ENCODE measurements at regions not wholly inside any gene's neighbourhood (a gene's known extent, or its start where the extent isn't known, plus 50 kb on each side); places are given as distances from the start of the nearest gene placed in this dataset.

- H4K91ac ChIP-seq (ENCODE audit: low read depth, low read length), result no peak overlapping the region
- no peak overlapping the region for H4K12ac ChIP-seq (ENCODE audit: low read depth, low read length)
- no peak overlapping the region for H3K27ac ChIP-seq (ENCODE audit: low read depth, low read length)
- H2BK120ac ChIP-seq (ENCODE audit: insufficient read depth, low read length, poor library complexity), result no peak overlapping the region
- H3K4me1 ChIP-seq (ENCODE audit: control insufficient read depth in 1 of 2, insufficient read depth in 2 of 2, low read length in 2 of 2), result no peaks in the 10 kb centered on the region
- no peak overlapping the region for H2BK12ac ChIP-seq (ENCODE audit: low read length)
- no peak overlapping the region for H3K14ac ChIP-seq (ENCODE audit: low read length)
- no peak overlapping the region for H3K9ac ChIP-seq (ENCODE audit: low read length)
- WGBS (ENCODE audit: extremely low coverage, insufficient coverage, insufficient read length), result no CpG with 5 or more reads among the region's 4 CpGs
- no peaks in the 10 kb centered on the region for H3K9me3 ChIP-seq (ENCODE audit: insufficient read depth, low read depth, low read length)
- no peak overlapping the region for H4K8ac ChIP-seq (ENCODE audit: low read depth, low read length)
- no peaks in the 10 kb centered on the region for H3K27me3 ChIP-seq (ENCODE audit: insufficient read depth, low read length)
- H2BK5ac ChIP-seq (ENCODE audit: low read depth, low read length, poor library complexity), result no peak overlapping the region
- H3K4ac ChIP-seq (ENCODE audit: low read depth, low read length), result no peak overlapping the region
- H3K4me3 ChIP-seq (ENCODE audit: low read depth, low read length), result no peak overlapping the region
- H3K18ac ChIP-seq (ENCODE audit: low read length), result no peak overlapping the region
- H2AFZ ChIP-seq (ENCODE audit: insufficient read depth, low read length, poor library complexity), result no peak overlapping the region
- H3K79me1 ChIP-seq (ENCODE audit: low read length), result no peaks in the 10 kb centered on the region
- H3K23ac ChIP-seq (ENCODE audit: low read length), result no peak overlapping the region
- no peak overlapping the region for H3K4me2 ChIP-seq (ENCODE audit: low read length)
- no peak for DNase-seq
- H3K79me2 ChIP-seq (ENCODE audit: control insufficient read depth, insufficient read depth, low read length, poor library complexity), result no peaks in the 10 kb centered on the region
- H2AK5ac ChIP-seq (ENCODE audit: low read length), result no peak overlapping the region
- no peaks in the 10 kb centered on the region for H3K36me3 ChIP-seq (ENCODE audit: control insufficient read depth in 1 of 2, insufficient read depth in 2 of 2, low read length in 2 of 2)
Observed at GRCh38 chr6:115287467-115287866, 773.2 kb downstream of the FRK start.

GRCh38 chr6:115276881-115277565 is 783.7 kb downstream of the FRK start:
- Histone ChIP-seq H2AK5ac (ENCODE audit: low read length) (no peak overlapping the region), H3K4ac (ENCODE audit: low read depth, low read length) (no peak overlapping the region), H3K4me2 (ENCODE audit: low read length) (no peak overlapping the region), H3K18ac (ENCODE audit: low read length) (no peak overlapping the region), H4K8ac (ENCODE audit: low read depth, low read length) (no peak overlapping the region), H3K4me1 (ENCODE audit: control insufficient read depth in 1 of 2, insufficient read depth in 2 of 2, low read length in 2 of 2) (no peaks in the 10 kb centered on the region), H2BK120ac (ENCODE audit: insufficient read depth, low read length, poor library complexity) (no peak overlapping the region), H3K4me3 (ENCODE audit: low read depth, low read length) (no peak overlapping the region), H2BK12ac (ENCODE audit: low read length) (no peak overlapping the region), H3K79me1 (ENCODE audit: low read length) (no peaks in the 10 kb centered on the region), H3K79me2 (ENCODE audit: control insufficient read depth, insufficient read depth, low read length, poor library complexity) (no peaks in the 10 kb centered on the region), H3K14ac (ENCODE audit: low read length) (no peak overlapping the region), H3K9me3 (ENCODE audit: insufficient read depth, low read depth, low read length) (peaks cover 2% of the 10 kb centered on the region), H4K12ac (ENCODE audit: low read depth, low read length) (no peak overlapping the region), H3K23ac (ENCODE audit: low read length) (no peak overlapping the region), H2BK5ac (ENCODE audit: low read depth, low read length, poor library complexity) (no peak overlapping the region), H3K9ac (ENCODE audit: low read length) (no peak overlapping the region), H3K36me3 (ENCODE audit: control insufficient read depth in 1 of 2, insufficient read depth in 2 of 2, low read length in 2 of 2) (no peaks in the 10 kb centered on the region), H3K27me3 (ENCODE audit: insufficient read depth, low read length) (no peaks in the 10 kb centered on the region), H4K91ac (ENCODE audit: low read depth, low read length) (no peak overlapping the region), H3K27ac (ENCODE audit: low read depth, low read length) (no peak overlapping the region), H2AFZ (ENCODE audit: insufficient read depth, low read length, poor library complexity) (no peak overlapping the region)
- WGBS (ENCODE audit: extremely low coverage, insufficient coverage, insufficient read length), result no CpG with 5 or more reads among the region's 3 CpGs
- DNase-seq, result no peak

GRCh38 chr6:115272311-115272710 is 788.4 kb downstream of the FRK start:
- Histone ChIP-seq H4K8ac (ENCODE audit: low read depth, low read length) (no peak overlapping the region), H2BK12ac (ENCODE audit: low read length) (no peak overlapping the region), H3K27me3 (ENCODE audit: insufficient read depth, low read length) (no peaks in the 10 kb centered on the region), H3K18ac (ENCODE audit: low read length) (no peak overlapping the region), H3K9me3 (ENCODE audit: insufficient read depth, low read depth, low read length) (peaks cover 2% of the 10 kb centered on the region), H3K79me1 (ENCODE audit: low read length) (no peaks in the 10 kb centered on the region), H2BK120ac (ENCODE audit: insufficient read depth, low read length, poor library complexity) (no peak overlapping the region), H3K4me2 (ENCODE audit: low read length) (no peak overlapping the region), H2BK5ac (ENCODE audit: low read depth, low read length, poor library complexity) (no peak overlapping the region), H4K91ac (ENCODE audit: low read depth, low read length) (no peak overlapping the region), H3K36me3 (ENCODE audit: control insufficient read depth in 1 of 2, insufficient read depth in 2 of 2, low read length in 2 of 2) (no peaks in the 10 kb centered on the region), H3K4ac (ENCODE audit: low read depth, low read length) (no peak overlapping the region), H3K14ac (ENCODE audit: low read length) (no peak overlapping the region), H4K12ac (ENCODE audit: low read depth, low read length) (no peak overlapping the region), H3K4me1 (ENCODE audit: control insufficient read depth in 1 of 2, insufficient read depth in 2 of 2, low read length in 2 of 2) (no peaks in the 10 kb centered on the region), H2AK5ac (ENCODE audit: low read length) (no peak overlapping the region), H3K23ac (ENCODE audit: low read length) (no peak overlapping the region), H3K27ac (ENCODE audit: low read depth, low read length) (no peak overlapping the region), H3K9ac (ENCODE audit: low read length) (no peak overlapping the region), H2AFZ (ENCODE audit: insufficient read depth, low read length, poor library complexity) (no peak overlapping the region), H3K79me2 (ENCODE audit: control insufficient read depth, insufficient read depth, low read length, poor library complexity) (no peaks in the 10 kb centered on the region), H3K4me3 (ENCODE audit: low read depth, low read length) (no peak overlapping the region)
- no peak for DNase-seq

GRCh38 chr6:115271434-115271833 is 789.3 kb downstream of the FRK start:
- Histone ChIP-seq H4K12ac (ENCODE audit: low read depth, low read length) (no peak overlapping the region), H3K4me3 (ENCODE audit: low read depth, low read length) (no peak overlapping the region), H3K79me2 (ENCODE audit: control insufficient read depth, insufficient read depth, low read length, poor library complexity) (no peaks in the 10 kb centered on the region), H4K8ac (ENCODE audit: low read depth, low read length) (no peak overlapping the region), H3K9ac (ENCODE audit: low read length) (no peak overlapping the region), H3K4me2 (ENCODE audit: low read length) (no peak overlapping the region), H2AK5ac (ENCODE audit: low read length) (no peak overlapping the region), H3K4ac (ENCODE audit: low read depth, low read length) (no peak overlapping the region), H4K91ac (ENCODE audit: low read depth, low read length) (no peak overlapping the region), H3K27me3 (ENCODE audit: insufficient read depth, low read length) (no peaks in the 10 kb centered on the region), H3K9me3 (ENCODE audit: insufficient read depth, low read depth, low read length) (peaks cover 2% of the 10 kb centered on the region), H3K27ac (ENCODE audit: low read depth, low read length) (no peak overlapping the region), H3K36me3 (ENCODE audit: control insufficient read depth in 1 of 2, insufficient read depth in 2 of 2, low read length in 2 of 2) (no peaks in the 10 kb centered on the region), H2BK120ac (ENCODE audit: insufficient read depth, low read length, poor library complexity) (no peak overlapping the region), H3K14ac (ENCODE audit: low read length) (no peak overlapping the region), H3K18ac (ENCODE audit: low read length) (no peak overlapping the region), H3K4me1 (ENCODE audit: control insufficient read depth in 1 of 2, insufficient read depth in 2 of 2, low read length in 2 of 2) (no peaks in the 10 kb centered on the region), H3K79me1 (ENCODE audit: low read length) (no peaks in the 10 kb centered on the region), H3K23ac (ENCODE audit: low read length) (no peak overlapping the region), H2BK5ac (ENCODE audit: low read depth, low read length, poor library complexity) (no peak overlapping the region), H2AFZ (ENCODE audit: insufficient read depth, low read length, poor library complexity) (no peak overlapping the region), H2BK12ac (ENCODE audit: low read length) (no peak overlapping the region)
- no peak for DNase-seq
- no CpG with 5 or more reads among the region's 5 CpGs for WGBS (ENCODE audit: extremely low coverage, insufficient coverage, insufficient read length)
